PC-3 (cell line): ENCODE measurements at regions not wholly inside any gene's neighbourhood (a gene's known extent, or its start where the extent isn't known, plus 50 kb on each side); places are given as distances from the start of the nearest gene placed in this dataset.
A peak's percentile ranks its signal among the peaks of the same experiment; 100 is the strongest.

Experiments used
- ATAC-seq: fragments of 200-7000 bp; cut with Tn5 transposase; 2 replicates; pipeline ENCODE4 v1.9.1; 2020; ENCODE audit warnings: mild to moderate bottlenecking, moderate library complexity
- BruUV-seq: library from RNA; stranded (reverse); fragments of 400-500 nt; replicated peaks from 2 replicates; lab custom pipeline; 2021; lab: Mats Ljungman, UMichigan
- CTCF ChIA-PET: fragments of 300-600 bp; sonication (Branson Sonifier 250); formaldehyde crosslinking; loops from one replicate; lab custom pipeline; 2022; ENCODE audit warnings: antibody characterized with exemption; lab: Charles Lee
- POLR2A ChIA-PET: fragments of 300-600 bp; sonication (Branson Sonifier 250); formaldehyde crosslinking; loops from one replicate; lab custom pipeline; 2022; ENCODE audit warnings: antibody characterized with exemption; ENCODE audit not compliant: unreplicated experiment; lab: Charles Lee
- DNase-seq: peaks from one replicate; pipeline ENCODE4 v3.0.0-alpha.2; 2015
- H2AFZ ChIP-seq: fragments of 300-600 bp; sonication (generic); 2 replicates; pipeline ENCODE4 v1.6.0; 2016; ENCODE audit warnings: antibody characterized with exemption, low read length
- H3F3A ChIP-seq: fragments of 300-600 bp; sonication (generic); one replicate; pipeline ENCODE4 v1.6.0; 2017; ENCODE audit warnings: antibody characterized with exemption, low read length, control low read depth, mild to moderate bottlenecking; ENCODE audit not compliant: unreplicated experiment
- H3K27ac ChIP-seq: fragments of 300-600 bp; sonication (generic); 2 replicates; pipeline ENCODE4 v1.5.1; 2016; ENCODE audit warnings: mild to moderate bottlenecking, low read length
- H3K27me3 ChIP-seq: fragments of 300-600 bp; sonication (generic); 2 replicates; pipeline ENCODE4 v1.6.1; 2016; ENCODE audit warnings: low read length, mixed read lengths
- H3K36me3 ChIP-seq: fragments of 300-600 bp; sonication (generic); 2 replicates; pipeline ENCODE4 v1.6.1; 2016; ENCODE audit warnings: low read depth, mixed run types, low read length, mixed read lengths
- H3K4me1 ChIP-seq: fragments of 300-600 bp; sonication (generic); 2 replicates; pipeline ENCODE4 v1.5.1; 2016; ENCODE audit warnings: low read length; ENCODE audit not compliant: insufficient read depth
- H3K4me2 ChIP-seq: fragments of 300-600 bp; sonication (generic); 2 replicates; pipeline ENCODE4 v1.6.0; 2016; ENCODE audit warnings: low read length
- H3K4me3 ChIP-seq: fragments of 300-600 bp; sonication (generic); 2 replicates; pipeline ENCODE4 v1.5.1; 2016; ENCODE audit warnings: mild to moderate bottlenecking, low read length, mixed read lengths
- H3K79me2 ChIP-seq: fragments of 300-600 bp; sonication (generic); 2 replicates; pipeline ENCODE4 v1.6.1; 2017; ENCODE audit warnings: low read length, mixed read lengths
- H3K9ac ChIP-seq: fragments of 300-600 bp; sonication (generic); 2 replicates; pipeline ENCODE4 v1.6.0; 2016; ENCODE audit warnings: mild to moderate bottlenecking, low read length
- H3K9me2 ChIP-seq: fragments of 300-600 bp; sonication (generic); replicated peaks from 2 replicates; pipeline ENCODE4 v1.6.1; 2016; ENCODE audit warnings: mixed run types, low read length, mixed read lengths
- H3K9me3 ChIP-seq: fragments of 300-600 bp; sonication (generic); 2 replicates; pipeline ENCODE4 v1.6.1; 2016; ENCODE audit warnings: low read length, mixed read lengths
- H4K20me1 ChIP-seq: fragments of 300-600 bp; sonication (generic); 2 replicates; pipeline ENCODE4 v1.6.1; 2016; ENCODE audit warnings: low read length, mixed read lengths
- CTCF ChIP-seq: fragments of 300-600 bp; sonication (generic); conservative IDR thresholded peaks from 2 replicates; pipeline ENCODE4 v1.5.1; 2017; ENCODE audit warnings: antibody characterized with exemption, low read depth, mild to moderate bottlenecking, low read length
- EZH2 ChIP-seq: fragments of 300-600 bp; sonication (generic); IDR thresholded peaks from one replicate; pipeline ENCODE4 v1.6.1; 2017; ENCODE audit warnings: antibody characterized with exemption, mild to moderate bottlenecking, low read length; ENCODE audit not compliant: unreplicated experiment
- EZH2phosphoT487 ChIP-seq: fragments of 300-600 bp; sonication (generic); IDR thresholded peaks from 2 replicates; pipeline ENCODE4 v1.6.1; 2018; ENCODE audit warnings: mild to moderate bottlenecking, antibody characterized with exemption, low read length, borderline replicate concordance
- intact Hi-C: fragments of 100-400 bp; cut with micrococcal nuclease; formaldehyde crosslinking; loops from 2 replicates; pipeline ENCODE4 v1.9.0; 2023

GRCh38 chr9:119556129-119556875 is 187.1 kb upstream of the BRINP1 start:
- no peaks in the 10 kb centered on the region for H3F3A ChIP-seq
- ATAC-seq, result peak; percentile 61
- no peaks in the 10 kb centered on the region for H3K4me1 ChIP-seq
- DNase-seq, result peak; percentile 54
- H3K4me2 ChIP-seq, result peak overlapping the region; percentile 79
- H3K79me2 ChIP-seq, result no peaks in the 10 kb centered on the region
- peak overlapping the region; percentile 53; the same call in 1 of the 2 replicates for H3K4me3 ChIP-seq
- BruUV-seq, result no TSS peak
- no peak overlapping the region for H3K9ac ChIP-seq
- H4K20me1 ChIP-seq, result no peaks in the 10 kb centered on the region
- no peaks in the 10 kb centered on the region for H3K36me3 ChIP-seq
- H3K27me3 ChIP-seq, result no peaks in the 10 kb centered on the region
- H2AFZ ChIP-seq, result peak overlapping the region; percentile 83
- H3K9me3 ChIP-seq, result no peaks in the 10 kb centered on the region
- ChIA-PET POLR2A (no interaction called here), CTCF (interaction anchor here (0.6 kb wide), 1 partner anchor 291 kb away, joined by 4 read pairs; no protein-coding TSS in a partner anchor)
- TF ChIP-seq EZH2phosphoT487 (no peak), EZH2 (no peak), CTCF (peak; percentile 69)
- no peak overlapping the region for H3K27ac ChIP-seq
- intact Hi-C loops, result no loop called here
- H3K9me2 ChIP-seq, result no peaks in the 10 kb centered on the region

GRCh38 chr9:119544492-119544891 is 175.3 kb upstream of the BRINP1 start:
- DNase-seq (no peak), ATAC-seq (no peak)
- Histone ChIP-seq H3K9ac (no peak overlapping the region), H4K20me1 (no peaks in the 10 kb centered on the region), H2AFZ (no peak overlapping the region), H3K4me1 (no peaks in the 10 kb centered on the region), H3K27me3 (no peaks in the 10 kb centered on the region), H3K9me2 (no peaks in the 10 kb centered on the region), H3K4me2 (no peak overlapping the region), H3K27ac (no peak overlapping the region), H3K4me3 (no peak overlapping the region), H3K9me3 (no peaks in the 10 kb centered on the region), H3F3A (no peaks in the 10 kb centered on the region), H3K79me2 (no peaks in the 10 kb centered on the region), H3K36me3 (no peaks in the 10 kb centered on the region)
- BruUV-seq, result no TSS peak
- intact Hi-C loops, result no loop called here
- ChIA-PET CTCF (no interaction called here), POLR2A (no interaction called here)
- TF ChIP-seq CTCF, result no peak
- no peak for TF ChIP-seq EZH2
- no peak for TF ChIP-seq EZH2phosphoT487

GRCh38 chr9:119537138-119537537 is 167.9 kb upstream of the BRINP1 start:
- BruUV-seq, result no TSS peak
- Histone ChIP-seq H2AFZ (no peak overlapping the region), H3K79me2 (no peaks in the 10 kb centered on the region), H3K27me3 (no peaks in the 10 kb centered on the region), H3F3A (no peaks in the 10 kb centered on the region), H3K36me3 (no peaks in the 10 kb centered on the region), H3K4me2 (no peak overlapping the region), H3K4me3 (no peak overlapping the region), H3K27ac (no peak overlapping the region), H4K20me1 (no peaks in the 10 kb centered on the region), H3K9ac (no peak overlapping the region), H3K9me3 (no peaks in the 10 kb centered on the region), H3K4me1 (no peaks in the 10 kb centered on the region), H3K9me2 (no peaks in the 10 kb centered on the region)
- POLR2A ChIA-PET, result no interaction called here
- ATAC-seq, result no peak
- intact Hi-C loops, result no loop called here
- CTCF ChIA-PET, result no interaction called here
- no peak for DNase-seq
- TF ChIP-seq EZH2 (no peak), EZH2phosphoT487 (no peak), CTCF (no peak)
